PFSK-1 (cell line): ENCODE measurements at regions not wholly inside any gene's neighbourhood (a gene's known extent, or its start where the extent isn't known, plus 50 kb on each side); places are given as distances from the start of the nearest gene placed in this dataset.

Source experiments
- POLR2AphosphoS5 ChIP-seq: IDR thresholded peaks from 2 replicates; pipeline ENCODE4 v1.6.1; 2012; ENCODE audit warnings: low read depth, mild to moderate bottlenecking, control low read depth, low read length, moderate library complexity
- TF ChIP-seq, protein P1 (sequence below), 2 experiments: IDR thresholded peaks; 2 replicates each; pipeline versions ENCODE4 v1.6.1 to v1.8.0; 2011 to 2012; ENCODE audit warnings: low read depth in 2 of 2, low read length in 2 of 2, control low read depth in 1 of 2, inconsistent platforms in 1 of 2, mild to moderate bottlenecking in 1 of 2, moderate library complexity in 1 of 2; ENCODE audit not compliant: insufficient read depth in 1 of 2

DNA sequence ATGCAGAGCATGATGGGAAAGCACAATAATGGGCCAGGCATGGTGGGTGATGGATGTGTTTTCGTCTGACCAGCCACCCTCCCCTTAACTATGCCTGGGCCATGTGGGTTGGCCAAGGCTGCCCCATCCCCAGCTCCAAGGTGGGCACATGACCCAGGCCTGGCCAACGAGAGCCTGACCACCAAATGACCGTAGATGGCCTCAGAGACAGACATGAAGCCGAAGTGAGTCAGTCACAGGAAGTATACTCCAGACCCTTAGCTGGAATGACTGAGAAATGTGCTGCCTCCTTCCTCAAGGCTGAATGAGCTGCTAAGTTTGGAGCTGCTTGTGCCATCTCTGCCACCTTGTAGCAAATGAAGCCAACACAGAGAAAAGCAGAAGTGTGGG lies 233.6 kb downstream of the BCL11B start:
- TF ChIP-seq POLR2AphosphoS5, result no peak
- TF ChIP-seq, protein P1, sequence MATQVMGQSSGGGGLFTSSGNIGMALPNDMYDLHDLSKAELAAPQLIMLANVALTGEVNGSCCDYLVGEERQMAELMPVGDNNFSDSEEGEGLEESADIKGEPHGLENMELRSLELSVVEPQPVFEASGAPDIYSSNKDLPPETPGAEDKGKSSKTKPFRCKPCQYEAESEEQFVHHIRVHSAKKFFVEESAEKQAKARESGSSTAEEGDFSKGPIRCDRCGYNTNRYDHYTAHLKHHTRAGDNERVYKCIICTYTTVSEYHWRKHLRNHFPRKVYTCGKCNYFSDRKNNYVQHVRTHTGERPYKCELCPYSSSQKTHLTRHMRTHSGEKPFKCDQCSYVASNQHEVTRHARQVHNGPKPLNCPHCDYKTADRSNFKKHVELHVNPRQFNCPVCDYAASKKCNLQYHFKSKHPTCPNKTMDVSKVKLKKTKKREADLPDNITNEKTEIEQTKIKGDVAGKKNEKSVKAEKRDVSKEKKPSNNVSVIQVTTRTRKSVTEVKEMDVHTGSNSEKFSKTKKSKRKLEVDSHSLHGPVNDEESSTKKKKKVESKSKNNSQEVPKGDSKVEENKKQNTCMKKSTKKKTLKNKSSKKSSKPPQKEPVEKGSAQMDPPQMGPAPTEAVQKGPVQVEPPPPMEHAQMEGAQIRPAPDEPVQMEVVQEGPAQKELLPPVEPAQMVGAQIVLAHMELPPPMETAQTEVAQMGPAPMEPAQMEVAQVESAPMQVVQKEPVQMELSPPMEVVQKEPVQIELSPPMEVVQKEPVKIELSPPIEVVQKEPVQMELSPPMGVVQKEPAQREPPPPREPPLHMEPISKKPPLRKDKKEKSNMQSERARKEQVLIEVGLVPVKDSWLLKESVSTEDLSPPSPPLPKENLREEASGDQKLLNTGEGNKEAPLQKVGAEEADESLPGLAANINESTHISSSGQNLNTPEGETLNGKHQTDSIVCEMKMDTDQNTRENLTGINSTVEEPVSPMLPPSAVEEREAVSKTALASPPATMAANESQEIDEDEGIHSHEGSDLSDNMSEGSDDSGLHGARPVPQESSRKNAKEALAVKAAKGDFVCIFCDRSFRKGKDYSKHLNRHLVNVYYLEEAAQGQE (IDR thresholded peaks at IDR 0.05; ENCODE audit: insufficient read depth in 1 of 2, low read depth in 2 of 2, low read length in 2 of 2), result no peak
